K562 (cell line): ENCODE measurements at regions not wholly inside any gene's neighbourhood (a gene's known extent, or its start where the extent isn't known, plus 50 kb on each side); places are given as distances from the start of the nearest gene placed in this dataset.

Source experiments
- ATAC-seq: fragments of 200-7000 bp; cut with Tn5 transposase; 3 replicates; pipeline ENCODE4 v1.9.1; 2020; ENCODE audit warnings: moderate library complexity
- BruUV-seq: library from RNA; stranded (reverse); fragments of 400-500 nt; replicated peaks from 2 replicates; lab custom pipeline; 2021; lab: Mats Ljungman, UMichigan
- CTCF ChIA-PET: fragments of 300-600 bp; formaldehyde crosslinking; extraction: SDS; loops from one replicate; lab custom pipeline; 2021; ENCODE audit warnings: low intra/inter-chr PET ratio; lab: Yijun Ruan, JAX
- POLR2A ChIA-PET: fragments of 300-600, 350-650 bp; sonication (Branson Sonifier 250); formaldehyde crosslinking; extraction: SDS; loops from one replicate; lab custom pipeline; 2021; ENCODE audit warnings: antibody characterized with exemption, inconsistent platforms; lab: Yijun Ruan, JAX
- DNase-seq, 4 experiments: peaks; one replicate each; pipeline versions ENCODE4 v3.0.0 to v3.0.0-alpha.2; 2011 to 2018; ENCODE audit warnings: low spot score in 3 of 4, mixed read lengths in 3 of 4; ENCODE audit errors: extremely low read depth in 1 of 4
- FAIRE-seq: peaks from 2 replicates; lab custom pipeline; 2011; peaks lifted over from hg19 to GRCh38; lab: Jason Lieb, UNC
- H2AFZ ChIP-seq: 2 replicates; pipeline ENCODE4 v1.6.0; 2011; ENCODE audit warnings: low read depth, low read length, control low read depth, inconsistent platforms
- H3K27ac ChIP-seq: fragments of 200-600 bp; 3 replicates; pipeline ENCODE4 v1.8.0; 2011; ENCODE audit warnings: low read depth, mild to moderate bottlenecking, control low read depth, inconsistent platforms, low read length, moderate library complexity, mixed read lengths; ENCODE audit errors: extremely low read depth
- H3K27me3 ChIP-seq, 2 experiments: fragments of 300-600 bp in 1 of 2; 2 replicates in 1 of 2; 3 replicates in 1 of 2; pipeline versions ENCODE4 v1.6.0 to v1.8.0; 2011; ENCODE audit warnings: inconsistent platforms in 2 of 2, low read length in 2 of 2, mild to moderate bottlenecking in 1 of 2, mixed read lengths in 1 of 2, moderate library complexity in 1 of 2; ENCODE audit not compliant: control insufficient read depth in 2 of 2, insufficient read depth in 2 of 2
- H3K36me3 ChIP-seq: fragments of 300-600 bp; 3 replicates; pipeline ENCODE4 v1.8.0; 2011; ENCODE audit warnings: mild to moderate bottlenecking, low read length, inconsistent platforms; ENCODE audit not compliant: control insufficient read depth, insufficient read depth
- H3K4me1 ChIP-seq, 2 experiments: fragments of 200-600 bp in 1 of 2; replicated peaks in 1 of 2; 2 replicates in 1 of 2; 3 replicates in 1 of 2; pipeline versions ENCODE4 v1.5.1 to v1.8.0; 2011; ENCODE audit warnings: inconsistent platforms in 2 of 2, low read length in 2 of 2, mild to moderate bottlenecking in 1 of 2, mixed read lengths in 1 of 2, moderate library complexity in 1 of 2; ENCODE audit not compliant: control insufficient read depth in 2 of 2, insufficient read depth in 2 of 2
- H3K4me2 ChIP-seq: 2 replicates; pipeline ENCODE4 v1.6.1; 2011; ENCODE audit warnings: low read length, control low read depth, inconsistent platforms, mixed read lengths; ENCODE audit not compliant: insufficient read depth
- H3K4me3 ChIP-seq: fragments of 200-600 bp; sonication (generic), shearing (Covaris generic); 2 replicates; pipeline ENCODE4 v1.5.1; 2016; ENCODE audit warnings: control low read depth, inconsistent platforms
- H3K79me2 ChIP-seq: fragments of 200-600 bp; 3 replicates; pipeline ENCODE4 v1.8.0; 2011; ENCODE audit warnings: low read length, inconsistent platforms; ENCODE audit not compliant: control insufficient read depth, insufficient read depth
- H3K9ac ChIP-seq, 2 experiments: 2 replicates each; pipeline versions ENCODE4 v1.6.0 to v1.6.1; 2011; ENCODE audit warnings: low read depth in 2 of 2, low read length in 2 of 2, control low read depth in 1 of 2, inconsistent platforms in 1 of 2, mild to moderate bottlenecking in 1 of 2, mixed read lengths in 1 of 2; ENCODE audit not compliant: insufficient read depth in 1 of 2
- H3K9me1 ChIP-seq: one replicate; pipeline ENCODE4 v1.6.0; 2011; ENCODE audit warnings: inconsistent platforms, mild to moderate bottlenecking, low read length, moderate library complexity; ENCODE audit not compliant: control insufficient read depth, insufficient read depth
- H3K9me3 ChIP-seq: replicated peaks from 2 replicates; pipeline ENCODE4 v1.5.1; 2011; ENCODE audit warnings: low read depth, low read length, inconsistent platforms; ENCODE audit not compliant: control insufficient read depth, insufficient read depth
- H4K20me1 ChIP-seq: replicated peaks from 2 replicates; pipeline ENCODE4 v1.6.1; 2011; ENCODE audit warnings: low read length, inconsistent platforms, mixed read lengths; ENCODE audit not compliant: control insufficient read depth, insufficient read depth
- CCNT2 ChIP-seq: IDR thresholded peaks from 2 replicates; pipeline ENCODE4 v1.6.1; 2011; ENCODE audit warnings: borderline replicate concordance, low read depth, mild to moderate bottlenecking, moderate library complexity, mixed read lengths, low read length; ENCODE audit not compliant: insufficient read length; ENCODE audit errors: extremely low read depth
- FOXP1 ChIP-seq: sonication (generic); formaldehyde crosslinking; IDR thresholded peaks from 2 replicates; pipeline ENCODE4 v1.8.0; 2022; ENCODE audit warnings: mild to moderate bottlenecking, missing genetic modification reagents
- GTF2E2 ChIP-seq: fragments of 200-800 bp; sonication (Bioruptor generic); IDR thresholded peaks from 2 replicates; pipeline ENCODE4 v1.6.1; 2016; ENCODE audit warnings: missing genetic modification characterization, missing compliant biosample characterization
- RAD21 ChIP-seq, 2 experiments: fragments of 250-450 bp in 1 of 2; fragments of 450-650 bp in 1 of 2; sonication (Bioruptor Pico) in 1 of 2; formaldehyde crosslinking in 1 of 2; IDR thresholded peaks in 1 of 2; conservative IDR thresholded peaks in 1 of 2; 2 replicates each; pipeline versions ENCODE4 v1.4.0 to v1.8.0; 2020 to 2022; ENCODE audit warnings: mild to moderate bottlenecking in 2 of 2, moderate library complexity in 1 of 2
- TAF9B ChIP-seq: fragments of 450-650 bp; IDR thresholded peaks from 2 replicates; pipeline ENCODE4 v1.6.1; 2018; ENCODE audit warnings: mild to moderate bottlenecking; ENCODE audit not compliant: partially characterized antibody
- ZBTB17 ChIP-seq: fragments of 450-650 bp; formaldehyde crosslinking; IDR thresholded peaks from 2 replicates; pipeline ENCODE4 v1.4.0; 2020; ENCODE audit warnings: mild to moderate bottlenecking
- WGBS: fragments of 100-300 bp; shearing (Covaris generic); methylation state at CpG from one replicate; pipeline ENCODE4 v1.1.6; 2016; ENCODE audit warnings: low coverage, mixed read lengths; ENCODE audit not compliant: insufficient coverage; ENCODE audit errors: missing lambda C conversion rate; 5-methylcytosine and 5-hydroxymethylcytosine counted together
- in situ Hi-C: fragments of 300-500 bp; cut with MboI; formaldehyde crosslinking; loops from 4 replicates; pipeline ENCODE4 v1.15.0; 2018; ENCODE audit warnings: inconsistent platforms, mixed read lengths
- intact Hi-C: fragments of 100-400 bp; cut with micrococcal nuclease; formaldehyde crosslinking; loops from 2 replicates; pipeline ENCODE4 v1.14.2; 2022
- TF ChIP-seq, protein P1 (sequence below): sonication (generic); formaldehyde crosslinking; IDR thresholded peaks from 2 replicates; pipeline ENCODE4 v1.8.1; 2022; ENCODE audit warnings: missing genetic modification reagents
- TF ChIP-seq, protein P2 (sequence below): sonication (generic); formaldehyde crosslinking; IDR thresholded peaks from 2 replicates; pipeline ENCODE4 v1.9.0; 2022; ENCODE audit warnings: mild to moderate bottlenecking, missing genetic modification reagents
- TF ChIP-seq, protein P3 (sequence below), 3 experiments: fragments of 200-800 bp in 1 of 3; sonication (Bioruptor generic) in 1 of 3; sonication (generic) in 1 of 3; formaldehyde crosslinking in 1 of 3; IDR thresholded peaks; 2 replicates each; pipeline versions ENCODE4 v1.6.1 to v1.8.0; 2016 to 2022; ENCODE audit warnings: mild to moderate bottlenecking in 2 of 3, missing compliant biosample characterization in 2 of 3, missing genetic modification characterization in 2 of 3, missing genetic modification reagents in 1 of 3
- TF ChIP-seq, protein P4 (sequence below), 2 experiments: IDR thresholded peaks; 2 replicates each; pipeline ENCODE4 v1.6.1; 2011; ENCODE audit warnings: borderline replicate concordance in 1 of 2, control low read depth in 1 of 2, low read depth in 1 of 2, low read length in 1 of 2, mild to moderate bottlenecking in 1 of 2, mixed read lengths in 1 of 2, moderate library complexity in 1 of 2; ENCODE audit not compliant: insufficient read depth in 1 of 2, insufficient read length in 1 of 2, poor library complexity in 1 of 2, severe bottlenecking in 1 of 2; ENCODE audit errors: extremely low read depth in 1 of 2
- TF ChIP-seq, protein P5 (sequence below), 2 experiments: fragments of 450-650 bp; conservative IDR thresholded peaks; 2 replicates each; pipeline ENCODE4 v1.6.1; 2017; ENCODE audit warnings: mild to moderate bottlenecking in 2 of 2, moderate library complexity in 2 of 2

DNA sequence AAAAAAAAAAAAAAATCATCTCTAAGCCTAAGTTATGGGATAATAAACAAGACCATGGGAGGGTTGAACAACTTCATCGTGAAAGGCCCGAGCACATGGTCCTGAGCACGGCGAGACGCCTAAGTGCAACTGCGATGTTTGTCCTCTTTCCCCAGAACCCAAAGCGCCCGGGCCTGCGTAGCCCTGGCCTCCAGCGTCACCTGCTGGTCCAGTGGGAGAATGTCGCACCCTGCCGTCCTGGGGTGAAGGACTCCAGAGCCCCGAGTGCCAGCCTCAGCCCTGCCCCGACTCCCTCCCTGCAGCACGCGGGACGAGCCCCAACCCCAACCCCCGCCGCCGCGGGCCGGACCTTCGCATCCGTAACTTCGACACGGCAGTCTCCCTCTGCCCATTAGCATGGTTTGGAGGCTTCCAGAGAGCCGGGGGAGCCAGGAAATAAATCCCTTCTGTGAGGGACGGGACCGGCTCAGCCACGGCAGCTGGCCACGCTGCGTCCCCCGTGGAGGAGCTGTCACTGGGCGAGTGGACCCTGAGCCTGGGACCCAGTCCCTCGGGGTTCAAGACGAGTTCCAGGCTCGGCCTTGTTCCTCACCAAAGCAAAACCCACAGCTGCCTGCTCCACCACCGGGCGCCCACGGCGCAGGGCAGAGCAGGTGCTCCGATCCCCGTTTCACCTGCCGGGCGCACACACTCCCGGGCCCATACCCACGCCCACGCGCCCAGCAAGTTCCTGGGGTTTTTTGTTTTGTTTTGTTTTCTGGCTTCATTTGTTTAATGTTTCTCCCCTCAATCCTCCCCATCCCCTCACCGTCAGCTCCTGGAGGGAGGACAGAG, 132.5 kb upstream of the HAND1 start:
- Histone ChIP-seq H3K4me2 (no peak overlapping the region; the same call in 1 of the 2 replicates), H3K36me3 (no peaks in the 10 kb centered on the region), H3K27me3 (peaks cover 30 to 59% of the 10 kb centered on the region in 2 experiments), H4K20me1 (no peaks in the 10 kb centered on the region), H2AFZ (peak overlapping the region; percentile 26; the same call in 1 of the 2 replicates), H3K4me3 (no peak overlapping the region), H3K9me1 (no peaks in the 10 kb centered on the region), H3K9ac (peak overlapping the region in 1 of 2 experiments; percentile 75; a peak in 2 of 4 replicates), H3K9me3 (no peaks in the 10 kb centered on the region), H3K27ac (no peak overlapping the region), H3K79me2 (no peaks in the 10 kb centered on the region), H3K4me1 (peaks cover 0 to 18% of the 10 kb centered on the region in 2 experiments; a peak in 2 of 5 replicates)
- intact Hi-C loops: loop anchor here (1.0 to 2.0 kb wide), 4 partner anchors 143 to 636 kb away; no protein-coding TSS in a partner anchor
- peak; percentile 83 to 89 (median 86) for DNase-seq
- WGBS: 9% methylated on average over 46 of the region's 50 CpGs
- FAIRE-seq: peak; percentile 55
- no TSS peak for BruUV-seq
- POLR2A ChIA-PET: no interaction called here
- in situ Hi-C loops: no loop called here
- CTCF ChIA-PET: interaction anchor here (0.7 to 2.0 kb wide), 7 partner anchors 89 to 636 kb away, joined by 3 to 21 read pairs (median 3); no protein-coding TSS in a partner anchor
- ATAC-seq: peak; percentile 98
- no peak for TF ChIP-seq TAF9B
- TF ChIP-seq, protein P1, sequence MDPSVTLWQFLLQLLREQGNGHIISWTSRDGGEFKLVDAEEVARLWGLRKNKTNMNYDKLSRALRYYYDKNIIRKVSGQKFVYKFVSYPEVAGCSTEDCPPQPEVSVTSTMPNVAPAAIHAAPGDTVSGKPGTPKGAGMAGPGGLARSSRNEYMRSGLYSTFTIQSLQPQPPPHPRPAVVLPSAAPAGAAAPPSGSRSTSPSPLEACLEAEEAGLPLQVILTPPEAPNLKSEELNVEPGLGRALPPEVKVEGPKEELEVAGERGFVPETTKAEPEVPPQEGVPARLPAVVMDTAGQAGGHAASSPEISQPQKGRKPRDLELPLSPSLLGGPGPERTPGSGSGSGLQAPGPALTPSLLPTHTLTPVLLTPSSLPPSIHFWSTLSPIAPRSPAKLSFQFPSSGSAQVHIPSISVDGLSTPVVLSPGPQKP (CRISPR knock-in tag): no peak
- TF ChIP-seq ZBTB17: no peak
- TF ChIP-seq RAD21 (CRISPR knock-in tag; conservative IDR thresholded peaks at IDR 0.05 in 1 of 2, IDR thresholded peaks at IDR 0.05 in 1 of 2): peak; percentile 92 to 96
- TF ChIP-seq CCNT2: no peak
- TF ChIP-seq, protein P2, sequence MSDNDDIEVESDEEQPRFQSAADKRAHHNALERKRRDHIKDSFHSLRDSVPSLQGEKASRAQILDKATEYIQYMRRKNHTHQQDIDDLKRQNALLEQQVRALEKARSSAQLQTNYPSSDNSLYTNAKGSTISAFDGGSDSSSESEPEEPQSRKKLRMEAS (CRISPR knock-in tag): peak; percentile 63
- no peak for TF ChIP-seq FOXP1 (CRISPR knock-in tag)
- TF ChIP-seq, protein P3, sequence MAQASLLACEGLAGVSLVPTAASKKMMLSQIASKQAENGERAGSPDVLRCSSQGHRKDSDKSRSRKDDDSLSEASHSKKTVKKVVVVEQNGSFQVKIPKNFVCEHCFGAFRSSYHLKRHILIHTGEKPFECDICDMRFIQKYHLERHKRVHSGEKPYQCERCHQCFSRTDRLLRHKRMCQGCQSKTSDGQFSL (CRISPR knock-in tag; IDR thresholded peaks at IDR 0.05): no peak
- TF ChIP-seq, protein P3 (tag; IDR thresholded peaks at IDR 0.05): no peak
- no peak for TF ChIP-seq GTF2E2 (tag)
- TF ChIP-seq, protein P4, sequence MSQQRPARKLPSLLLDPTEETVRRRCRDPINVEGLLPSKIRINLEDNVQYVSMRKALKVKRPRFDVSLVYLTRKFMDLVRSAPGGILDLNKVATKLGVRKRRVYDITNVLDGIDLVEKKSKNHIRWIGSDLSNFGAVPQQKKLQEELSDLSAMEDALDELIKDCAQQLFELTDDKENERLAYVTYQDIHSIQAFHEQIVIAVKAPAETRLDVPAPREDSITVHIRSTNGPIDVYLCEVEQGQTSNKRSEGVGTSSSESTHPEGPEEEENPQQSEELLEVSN (IDR thresholded peaks at IDR 0.05; ENCODE audit: borderline replicate concordance in 1 of 2, extremely low read depth in 1 of 2, insufficient read depth in 1 of 2, insufficient read length in 1 of 2, low read depth in 1 of 2, low read length in 1 of 2, poor library complexity in 1 of 2, severe bottlenecking in 1 of 2): peak; percentile 63 to 93
- TF ChIP-seq, protein P5, sequence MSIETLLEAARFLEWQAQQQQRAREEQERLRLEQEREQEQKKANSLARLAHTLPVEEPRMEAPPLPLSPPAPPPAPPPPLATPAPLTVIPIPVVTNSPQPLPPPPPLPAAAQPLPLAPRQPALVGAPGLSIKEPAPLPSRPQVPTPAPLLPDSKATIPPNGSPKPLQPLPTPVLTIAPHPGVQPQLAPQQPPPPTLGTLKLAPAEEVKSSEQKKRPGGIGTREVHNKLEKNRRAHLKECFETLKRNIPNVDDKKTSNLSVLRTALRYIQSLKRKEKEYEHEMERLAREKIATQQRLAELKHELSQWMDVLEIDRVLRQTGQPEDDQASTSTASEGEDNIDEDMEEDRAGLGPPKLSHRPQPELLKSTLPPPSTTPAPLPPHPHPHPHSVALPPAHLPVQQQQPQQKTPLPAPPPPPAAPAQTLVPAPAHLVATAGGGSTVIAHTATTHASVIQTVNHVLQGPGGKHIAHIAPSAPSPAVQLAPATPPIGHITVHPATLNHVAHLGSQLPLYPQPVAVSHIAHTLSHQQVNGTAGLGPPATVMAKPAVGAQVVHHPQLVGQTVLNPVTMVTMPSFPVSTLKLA (conservative IDR thresholded peaks at IDR 0.05): no peak
